GM12892 (cell line): ENCODE measurements at regions not wholly inside any gene's neighbourhood (a gene's known extent, or its start where the extent isn't known, plus 50 kb on each side); places are given as distances from the start of the nearest gene placed in this dataset.

ENCODE experiments used
- POLR2AphosphoS5 ChIP-seq: IDR thresholded peaks from 2 replicates; pipeline ENCODE4 v1.6.1; 2011; ENCODE audit warnings: low read depth, low read length, control low read depth
- TAF1 ChIP-seq: IDR thresholded peaks from 2 replicates; pipeline ENCODE4 v1.6.1; 2011; ENCODE audit warnings: low read depth, mild to moderate bottlenecking, control low read depth, low read length, borderline replicate concordance

GRCh38 chr4:42806303-42806835, 86.1 kb upstream of the GRXCR1 start:
- TF ChIP-seq TAF1 (no peak), POLR2AphosphoS5 (no peak)
